ENCODE measurements at regions not wholly inside any gene's neighbourhood (a gene's known extent, or its start where the extent isn't known, plus 50 kb on each side); places are given as distances from the start of the nearest gene placed in this dataset.
A peak's percentile ranks its signal among the peaks of the same experiment; 100 is the strongest.

- no peaks in the 10 kb centered on the region for H3K9me3 Mint-ChIP-seq
- H3K36me3 Mint-ChIP-seq (ENCODE audit: low read depth), result no peaks in the 10 kb centered on the region
- no peak overlapping the region for H3K4me3 Mint-ChIP-seq
- H3K4me1 Mint-ChIP-seq, result peaks cover 32% of the 10 kb centered on the region
- H3K27ac Mint-ChIP-seq, result no peak overlapping the region
- no peak for TF ChIP-seq CTCF (IDR thresholded peaks at IDR 0.05; ENCODE audit: unreplicated experiment in 3 of 3)
- H3K27me3 Mint-ChIP-seq (ENCODE audit: low read depth), result no peaks in the 10 kb centered on the region
These were observed 62.0 kb upstream of the MAP3K7 start for GRCh38 chr6:90648873-90649272.

GRCh38 chr6:90646940-90647339 is 60.1 kb upstream of the MAP3K7 start:
- TF ChIP-seq CTCF (IDR thresholded peaks at IDR 0.05; ENCODE audit: unreplicated experiment in 3 of 3), result no peak
- no peaks in the 10 kb centered on the region for H3K27me3 Mint-ChIP-seq (ENCODE audit: low read depth)
- H3K4me1 Mint-ChIP-seq, result peaks cover 39% of the 10 kb centered on the region
- H3K36me3 Mint-ChIP-seq (ENCODE audit: low read depth), result no peaks in the 10 kb centered on the region
- H3K4me3 Mint-ChIP-seq, result no peak overlapping the region
- H3K27ac Mint-ChIP-seq, result no peak overlapping the region
- H3K9me3 Mint-ChIP-seq, result no peaks in the 10 kb centered on the region

GRCh38 chr6:90645634-90646033 is 58.8 kb upstream of the MAP3K7 start:
- Mint-ChIP-seq H3K4me3 (no peak overlapping the region), H3K36me3 (ENCODE audit: low read depth) (no peaks in the 10 kb centered on the region), H3K27me3 (ENCODE audit: low read depth) (no peaks in the 10 kb centered on the region), H3K27ac (peak overlapping the region in 2 of 3 experiments; percentile 42 to 44), H3K9me3 (no peaks in the 10 kb centered on the region), H3K4me1 (peaks cover 36% of the 10 kb centered on the region)
- no peak for TF ChIP-seq CTCF (IDR thresholded peaks at IDR 0.05; ENCODE audit: unreplicated experiment in 3 of 3)

GRCh38 chr6:90644492-90644891 is 57.6 kb upstream of the MAP3K7 start:
- Mint-ChIP-seq H3K4me1 (peaks cover 28% of the 10 kb centered on the region), H3K36me3 (ENCODE audit: low read depth) (peaks cover 2% of the 10 kb centered on the region), H3K27me3 (ENCODE audit: low read depth) (no peaks in the 10 kb centered on the region), H3K4me3 (no peak overlapping the region), H3K9me3 (peaks cover 4% of the 10 kb centered on the region), H3K27ac (peak overlapping the region; percentile 22 to 54 (median 48))
- TF ChIP-seq CTCF (IDR thresholded peaks at IDR 0.05; ENCODE audit: unreplicated experiment in 3 of 3), result no peak

- Mint-ChIP-seq H3K9me3 (peaks cover 11% of the 10 kb centered on the region), H3K4me1 (peaks cover 25% of the 10 kb centered on the region), H3K27me3 (ENCODE audit: low read depth) (no peaks in the 10 kb centered on the region), H3K36me3 (ENCODE audit: low read depth) (peaks cover 6% of the 10 kb centered on the region), H3K4me3 (no peak overlapping the region), H3K27ac (peak overlapping the region; percentile 17 to 62 (median 29))
- no peak for TF ChIP-seq CTCF (IDR thresholded peaks at IDR 0.05; ENCODE audit: unreplicated experiment in 3 of 3)
These were observed 56.5 kb upstream of the MAP3K7 start for GRCh38 chr6:90643381-90643780.

- H3K27ac Mint-ChIP-seq, result no peak overlapping the region
- no peaks in the 10 kb centered on the region for H3K4me1 Mint-ChIP-seq
- no peaks in the 10 kb centered on the region for H3K27me3 Mint-ChIP-seq (ENCODE audit: low read depth)
- no peak overlapping the region for H3K4me3 Mint-ChIP-seq
- TF ChIP-seq CTCF (IDR thresholded peaks at IDR 0.05; ENCODE audit: unreplicated experiment in 3 of 3), result no peak
- H3K9me3 Mint-ChIP-seq, result peaks cover 24% of the 10 kb centered on the region
- H3K36me3 Mint-ChIP-seq (ENCODE audit: low read depth), result peaks cover 14% of the 10 kb centered on the region
These were observed 50.4 kb upstream of the MAP3K7 start for GRCh38 chr6:90637320-90637719.

Data from nephron (organoid).